Type B pancreatic cell (in vitro differentiated cells): ENCODE measurements at regions not wholly inside any gene's neighbourhood (a gene's known extent, or its start where the extent isn't known, plus 50 kb on each side); places are given as distances from the start of the nearest gene placed in this dataset.
"Not testable (repeated sequence)": the region's sequence is repeated elsewhere in the genome, so short reads cannot be mapped to it uniquely, and the experiment has no call there.

Source experiments
- DNase-seq: peaks from one replicate; pipeline ENCODE4 v3.0.0; 2021; ENCODE audit warnings: mixed read lengths; ENCODE audit not compliant: unreplicated experiment; ENCODE audit errors: extremely low spot score
- H3K27ac Mint-ChIP-seq: 2 replicates; pipeline ENCODE4 v1.8.0; 2021; ENCODE audit warnings: mild to moderate bottlenecking, mixed read lengths
- H3K27me3 Mint-ChIP-seq: 2 replicates; pipeline ENCODE4 v1.8.0; 2021; ENCODE audit warnings: mixed read lengths
- H3K36me3 Mint-ChIP-seq: 2 replicates; pipeline ENCODE4 v1.8.0; 2021; ENCODE audit warnings: mixed read lengths
- H3K4me1 Mint-ChIP-seq: one replicate; pipeline ENCODE4 v1.8.0; 2021; ENCODE audit warnings: mixed read lengths; ENCODE audit not compliant: unreplicated experiment
- H3K4me3 Mint-ChIP-seq: 2 replicates; pipeline ENCODE4 v1.8.0; 2021; ENCODE audit warnings: mild to moderate bottlenecking, mixed read lengths
- H3K9me3 Mint-ChIP-seq: 2 replicates; pipeline ENCODE4 v1.8.0; 2021; ENCODE audit warnings: mixed read lengths
- CTCF ChIP-seq: fragments of 200-600 bp; sonication (generic); conservative IDR thresholded peaks from 2 replicates; pipeline ENCODE4 v1.5.0; 2021; ENCODE audit warnings: antibody characterized with exemption, mild to moderate bottlenecking

GRCh38 chr14:76701436-76701835, 59.8 kb upstream of the VASH1 start:
- no peak for TF ChIP-seq CTCF

GRCh38 chr14:76701981-76702380, 59.3 kb upstream of the VASH1 start:
- Mint-ChIP-seq H3K27me3 (peaks cover 4% of the 10 kb centered on the region), H3K4me3 (no peak overlapping the region), H3K9me3 (no peaks in the 10 kb centered on the region), H3K4me1 (no peaks in the 10 kb centered on the region), H3K36me3 (no peaks in the 10 kb centered on the region), H3K27ac (no peak overlapping the region)
- peak; percentile 6 for DNase-seq
- TF ChIP-seq CTCF = no peak

More at GRCh38 chr14:76701436-76701835, 59.8 kb upstream of the VASH1 start:
- H3K4me1 Mint-ChIP-seq = peaks cover under 1% of the 10 kb centered on the region
- H3K27me3 Mint-ChIP-seq = peaks cover 4% of the 10 kb centered on the region
- no peaks in the 10 kb centered on the region for H3K36me3 Mint-ChIP-seq
- H3K9me3 Mint-ChIP-seq = no peaks in the 10 kb centered on the region
- no peak overlapping the region for H3K4me3 Mint-ChIP-seq
- H3K27ac Mint-ChIP-seq = no peak overlapping the region
- DNase-seq = peak; percentile 25

GRCh38 chr14:76705214-76705613, 56.1 kb upstream of the VASH1 start:
- peak; percentile 34 for DNase-seq
- Mint-ChIP-seq H3K27ac (no peak overlapping the region), H3K4me1 (peaks cover 4% of the 10 kb centered on the region), H3K36me3 (no peaks in the 10 kb centered on the region), H3K27me3 (peaks cover 4% of the 10 kb centered on the region), H3K9me3 (no peaks in the 10 kb centered on the region), H3K4me3 (no peak overlapping the region)
- TF ChIP-seq CTCF = no peak

GRCh38 chr14:76706207-76706606, 55.1 kb upstream of the VASH1 start:
- H3K4me3 Mint-ChIP-seq, H3K27ac Mint-ChIP-seq, H3K27me3 Mint-ChIP-seq, H3K9me3 Mint-ChIP-seq, H3K4me1 Mint-ChIP-seq, H3K36me3 Mint-ChIP-seq, DNase-seq: not testable (repeated sequence)

- no peaks in the 10 kb centered on the region for H3K9me3 Mint-ChIP-seq
- peaks cover 8% of the 10 kb centered on the region for H3K4me1 Mint-ChIP-seq
- no peak for TF ChIP-seq CTCF
- H3K36me3 Mint-ChIP-seq = no peaks in the 10 kb centered on the region
- H3K4me3 Mint-ChIP-seq = no peak overlapping the region
- peaks cover 4% of the 10 kb centered on the region for H3K27me3 Mint-ChIP-seq
- H3K27ac Mint-ChIP-seq = no peak overlapping the region
- DNase-seq = peak; percentile 62
These were observed 54.5 kb upstream of the VASH1 start for GRCh38 chr14:76706811-76707210.

- no peaks in the 10 kb centered on the region for H3K9me3 Mint-ChIP-seq
- TF ChIP-seq CTCF = no peak
- H3K27me3 Mint-ChIP-seq = peaks cover 4% of the 10 kb centered on the region
- peaks cover 8% of the 10 kb centered on the region for H3K4me1 Mint-ChIP-seq
- no peaks in the 10 kb centered on the region for H3K36me3 Mint-ChIP-seq
- H3K27ac Mint-ChIP-seq = no peak overlapping the region
- peak; percentile 8 for DNase-seq
- no peak overlapping the region for H3K4me3 Mint-ChIP-seq
These were observed 53.2 kb upstream of the VASH1 start for GRCh38 chr14:76708028-76708427.
